ENCODE measurements at regions not wholly inside any gene's neighbourhood (a gene's known extent, or its start where the extent isn't known, plus 50 kb on each side); places are given as distances from the start of the nearest gene placed in this dataset.
"Not testable (repeated sequence)": the region's sequence is repeated elsewhere in the genome, so short reads cannot be mapped to it uniquely, and the experiment has no call there.

- TF ChIP-seq POLR2A (IDR thresholded peaks at IDR 0.05; ENCODE audit: low read depth, low read length) (no peak), POLR2AphosphoS5 (IDR thresholded peaks at IDR 0.05; ENCODE audit: low read depth, low read length) (no peak), TAF1 (IDR thresholded peaks at IDR 0.05; ENCODE audit: borderline replicate concordance, low read depth, low read length) (no peak)
- FAIRE-seq: no peak
- no peak for DNase-seq (ENCODE audit: insufficient read length)
These were observed 70.0 kb upstream of the IGLL5 start for GRCh38 chr22:22817468-22818201.

GRCh38 chr22:22818202-22818538, 69.4 kb upstream of the IGLL5 start:
- DNase-seq (ENCODE audit: insufficient read length): no peak
- TF ChIP-seq TAF1 (IDR thresholded peaks at IDR 0.05; ENCODE audit: borderline replicate concordance, low read depth, low read length) (no peak), POLR2AphosphoS5 (IDR thresholded peaks at IDR 0.05; ENCODE audit: low read depth, low read length) (no peak)
- no peak for FAIRE-seq

GRCh38 chr22:22818861-22819855, 68.5 kb upstream of the IGLL5 start:
- peak; percentile 64 for DNase-seq (ENCODE audit: insufficient read length)
- TF ChIP-seq POLR2A (IDR thresholded peaks at IDR 0.05; ENCODE audit: low read depth, low read length): no peak
- TF ChIP-seq TAF1 (IDR thresholded peaks at IDR 0.05; ENCODE audit: borderline replicate concordance, low read depth, low read length): no peak
- no peak for TF ChIP-seq POLR2AphosphoS5 (IDR thresholded peaks at IDR 0.05; ENCODE audit: low read depth, low read length)

GRCh38 chr22:22820076-22820475, 67.5 kb upstream of the IGLL5 start:
- FAIRE-seq: peak; percentile 51
- TF ChIP-seq POLR2AphosphoS5 (IDR thresholded peaks at IDR 0.05; ENCODE audit: low read depth, low read length) (no peak), POLR2A (IDR thresholded peaks at IDR 0.05; ENCODE audit: low read depth, low read length) (no peak), TAF1 (IDR thresholded peaks at IDR 0.05; ENCODE audit: borderline replicate concordance, low read depth, low read length) (no peak)
- DNase-seq (ENCODE audit: insufficient read length): no peak

More at GRCh38 chr22:22818861-22819855, 68.5 kb upstream of the IGLL5 start:
- FAIRE-seq: peak; percentile 97

GRCh38 chr22:22820626-22821025, 67.0 kb upstream of the IGLL5 start:
- no peak for FAIRE-seq
- no peak for DNase-seq (ENCODE audit: insufficient read length)
- TF ChIP-seq TAF1 (IDR thresholded peaks at IDR 0.05; ENCODE audit: borderline replicate concordance, low read depth, low read length): no peak
- TF ChIP-seq POLR2A (IDR thresholded peaks at IDR 0.05; ENCODE audit: low read depth, low read length): no peak
- no peak for TF ChIP-seq POLR2AphosphoS5 (IDR thresholded peaks at IDR 0.05; ENCODE audit: low read depth, low read length)

- TF ChIP-seq POLR2A (IDR thresholded peaks at IDR 0.05; ENCODE audit: low read depth, low read length) (no peak), POLR2AphosphoS5 (IDR thresholded peaks at IDR 0.05; ENCODE audit: low read depth, low read length) (no peak), TAF1 (IDR thresholded peaks at IDR 0.05; ENCODE audit: borderline replicate concordance, low read depth, low read length) (no peak)
- no peak for FAIRE-seq
- DNase-seq (ENCODE audit: insufficient read length): no peak
These were observed 66.3 kb upstream of the IGLL5 start for GRCh38 chr22:22821340-22821739.

- no peak for TF ChIP-seq POLR2A (IDR thresholded peaks at IDR 0.05; ENCODE audit: low read depth, low read length)
- DNase-seq (ENCODE audit: insufficient read length) (no peak), FAIRE-seq (no peak)
These were observed 65.5 kb upstream of the IGLL5 start for GRCh38 chr22:22822106-22822505.

- not testable (repeated sequence) for FAIRE-seq; DNase-seq (ENCODE audit: insufficient read length)
These were observed 65.1 kb upstream of the IGLL5 start for GRCh38 chr22:22822553-22822952.

GRCh38 chr22:22823131-22823810, 64.3 kb upstream of the IGLL5 start:
- no peak for DNase-seq (ENCODE audit: insufficient read length)
- FAIRE-seq: peak; percentile 79
- TF ChIP-seq POLR2AphosphoS5 (IDR thresholded peaks at IDR 0.05; ENCODE audit: low read depth, low read length): no peak
- TF ChIP-seq TAF1 (IDR thresholded peaks at IDR 0.05; ENCODE audit: borderline replicate concordance, low read depth, low read length): no peak
- no peak for TF ChIP-seq POLR2A (IDR thresholded peaks at IDR 0.05; ENCODE audit: low read depth, low read length)

GRCh38 chr22:22824340-22825212, 63.0 kb upstream of the IGLL5 start:
- no peak for TF ChIP-seq TAF1 (IDR thresholded peaks at IDR 0.05; ENCODE audit: borderline replicate concordance, low read depth, low read length)
- TF ChIP-seq POLR2A (IDR thresholded peaks at IDR 0.05; ENCODE audit: low read depth, low read length): no peak
- no peak for DNase-seq (ENCODE audit: insufficient read length)
- no peak for FAIRE-seq

GRCh38 chr22:22825213-22825593, 62.4 kb upstream of the IGLL5 start:
- TF ChIP-seq POLR2A (IDR thresholded peaks at IDR 0.05; ENCODE audit: low read depth, low read length) (no peak), POLR2AphosphoS5 (IDR thresholded peaks at IDR 0.05; ENCODE audit: low read depth, low read length) (no peak), TAF1 (IDR thresholded peaks at IDR 0.05; ENCODE audit: borderline replicate concordance, low read depth, low read length) (no peak)
- no peak for DNase-seq (ENCODE audit: insufficient read length)
- FAIRE-seq: no peak

Measured in GM12892 (cell line).